ENCODE measurements at regions not wholly inside any gene's neighbourhood (a gene's known extent, or its start where the extent isn't known, plus 50 kb on each side); places are given as distances from the start of the nearest gene placed in this dataset.

DNA sequence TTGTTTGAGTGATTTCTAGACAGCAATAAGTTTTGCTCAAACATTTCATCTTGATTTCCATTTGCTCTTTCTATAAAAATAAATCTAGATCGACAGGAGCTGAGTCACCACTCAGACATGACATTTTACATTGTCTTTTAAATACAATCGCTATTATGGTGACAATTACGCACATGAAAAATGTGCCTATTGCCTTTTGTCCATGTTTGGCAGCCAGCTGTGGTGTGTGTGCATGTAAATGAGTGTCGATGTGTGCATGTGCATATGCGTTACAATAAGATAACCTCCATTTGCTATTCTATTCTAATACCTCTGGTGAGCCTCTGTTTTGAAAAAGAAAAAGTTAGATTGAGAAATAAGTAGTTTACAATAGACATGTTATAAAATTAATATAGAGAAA lies 89.7 kb upstream of the GRM7 start:
- no peak for TF ChIP-seq TOX (CRISPR knock-in tag; IDR thresholded peaks at IDR 0.05; ENCODE audit: borderline replicate concordance)
- TF ChIP-seq, protein P1, sequence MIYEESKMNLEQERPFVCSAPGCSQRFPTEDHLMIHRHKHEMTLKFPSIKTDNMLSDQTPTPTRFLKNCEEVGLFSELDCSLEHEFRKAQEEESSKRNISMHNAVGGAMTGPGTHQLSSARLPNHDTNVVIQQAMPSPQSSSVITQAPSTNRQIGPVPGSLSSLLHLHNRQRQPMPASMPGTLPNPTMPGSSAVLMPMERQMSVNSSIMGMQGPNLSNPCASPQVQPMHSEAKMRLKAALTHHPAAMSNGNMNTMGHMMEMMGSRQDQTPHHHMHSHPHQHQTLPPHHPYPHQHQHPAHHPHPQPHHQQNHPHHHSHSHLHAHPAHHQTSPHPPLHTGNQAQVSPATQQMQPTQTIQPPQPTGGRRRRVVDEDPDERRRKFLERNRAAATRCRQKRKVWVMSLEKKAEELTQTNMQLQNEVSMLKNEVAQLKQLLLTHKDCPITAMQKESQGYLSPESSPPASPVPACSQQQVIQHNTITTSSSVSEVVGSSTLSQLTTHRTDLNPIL (CRISPR knock-in tag; IDR thresholded peaks at IDR 0.05; ENCODE audit: low read depth): no peak
- TF ChIP-seq ISL1 (CRISPR knock-in tag; IDR thresholded peaks at IDR 0.05): no peak
- TF ChIP-seq TCF4 (CRISPR knock-in tag; IDR thresholded peaks at IDR 0.05; ENCODE audit: borderline replicate concordance): no peak
- no peak for TF ChIP-seq ZFP30 (CRISPR knock-in tag; IDR thresholded peaks at IDR 0.05)
- no peak for TF ChIP-seq ZFP3 (CRISPR knock-in tag; IDR thresholded peaks at IDR 0.05)
- no peak for TF ChIP-seq BACH2 (CRISPR knock-in tag; IDR thresholded peaks at IDR 0.05; ENCODE audit: borderline replicate concordance)
- no peak for TF ChIP-seq RARB (CRISPR knock-in tag; IDR thresholded peaks at IDR 0.05)
- TF ChIP-seq PPARA (CRISPR knock-in tag; IDR thresholded peaks at IDR 0.05; ENCODE audit: borderline replicate concordance): no peak
- TF ChIP-seq, protein P2, sequence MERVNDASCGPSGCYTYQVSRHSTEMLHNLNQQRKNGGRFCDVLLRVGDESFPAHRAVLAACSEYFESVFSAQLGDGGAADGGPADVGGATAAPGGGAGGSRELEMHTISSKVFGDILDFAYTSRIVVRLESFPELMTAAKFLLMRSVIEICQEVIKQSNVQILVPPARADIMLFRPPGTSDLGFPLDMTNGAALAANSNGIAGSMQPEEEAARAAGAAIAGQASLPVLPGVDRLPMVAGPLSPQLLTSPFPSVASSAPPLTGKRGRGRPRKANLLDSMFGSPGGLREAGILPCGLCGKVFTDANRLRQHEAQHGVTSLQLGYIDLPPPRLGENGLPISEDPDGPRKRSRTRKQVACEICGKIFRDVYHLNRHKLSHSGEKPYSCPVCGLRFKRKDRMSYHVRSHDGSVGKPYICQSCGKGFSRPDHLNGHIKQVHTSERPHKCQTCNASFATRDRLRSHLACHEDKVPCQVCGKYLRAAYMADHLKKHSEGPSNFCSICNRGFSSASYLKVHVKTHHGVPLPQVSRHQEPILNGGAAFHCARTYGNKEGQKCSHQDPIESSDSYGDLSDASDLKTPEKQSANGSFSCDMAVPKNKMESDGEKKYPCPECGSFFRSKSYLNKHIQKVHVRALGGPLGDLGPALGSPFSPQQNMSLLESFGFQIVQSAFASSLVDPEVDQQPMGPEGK (CRISPR knock-in tag; IDR thresholded peaks at IDR 0.05; ENCODE audit: borderline replicate concordance): no peak
